ENCODE measurements at regions not wholly inside any gene's neighbourhood (a gene's known extent, or its start where the extent isn't known, plus 50 kb on each side); places are given as distances from the start of the nearest gene placed in this dataset.

- Histone ChIP-seq H3K9me3 (no peaks in the 10 kb centered on the region), H3K4me3 (ENCODE audit: low read depth, low read length) (no peak overlapping the region), H3K36me3 (no peaks in the 10 kb centered on the region), H3K4me1 (no peaks in the 10 kb centered on the region), H3K27me3 (no peaks in the 10 kb centered on the region)
- DNase-seq: no peak
- no peak for TF ChIP-seq CTCF (IDR thresholded peaks at IDR 0.05; ENCODE audit: low read depth, low read length)
Measured at GRCh38 chr15:77775373-77775772, 142.7 kb upstream of the LINGO1 start.

GRCh38 chr15:77774350-77774749, 141.6 kb upstream of the LINGO1 start:
- DNase-seq: no peak
- TF ChIP-seq CTCF (IDR thresholded peaks at IDR 0.05; ENCODE audit: low read depth, low read length): no peak

GRCh38 chr15:77773903-77774302, 141.2 kb upstream of the LINGO1 start:
- TF ChIP-seq CTCF (IDR thresholded peaks at IDR 0.05; ENCODE audit: low read depth, low read length): no peak
- no peaks in the 10 kb centered on the region for H3K9me3 ChIP-seq
- H3K27me3 ChIP-seq: no peaks in the 10 kb centered on the region
- no peaks in the 10 kb centered on the region for H3K4me1 ChIP-seq
- no peak overlapping the region for H3K4me3 ChIP-seq (ENCODE audit: low read depth, low read length)
- H3K36me3 ChIP-seq: no peaks in the 10 kb centered on the region
- no peak for DNase-seq

More at GRCh38 chr15:77774350-77774749, 141.6 kb upstream of the LINGO1 start:
- Histone ChIP-seq H3K4me1 (no peaks in the 10 kb centered on the region), H3K27me3 (no peaks in the 10 kb centered on the region), H3K9me3 (no peaks in the 10 kb centered on the region), H3K36me3 (no peaks in the 10 kb centered on the region), H3K4me3 (ENCODE audit: low read depth, low read length) (no peak overlapping the region)

GRCh38 chr15:77772641-77773402, 140.1 kb upstream of the LINGO1 start:
- TF ChIP-seq CTCF (IDR thresholded peaks at IDR 0.05; ENCODE audit: low read depth, low read length): no peak
- Histone ChIP-seq H3K4me1 (no peaks in the 10 kb centered on the region), H3K36me3 (no peaks in the 10 kb centered on the region), H3K4me3 (ENCODE audit: low read depth, low read length) (no peak overlapping the region), H3K9me3 (no peaks in the 10 kb centered on the region), H3K27me3 (no peaks in the 10 kb centered on the region)
- no peak for DNase-seq

GRCh38 chr15:77771616-77772015, 138.9 kb upstream of the LINGO1 start:
- no peak for TF ChIP-seq CTCF (IDR thresholded peaks at IDR 0.05; ENCODE audit: low read depth, low read length)
- DNase-seq: no peak
- no peak overlapping the region for H3K4me3 ChIP-seq (ENCODE audit: low read depth, low read length)
- no peaks in the 10 kb centered on the region for H3K9me3 ChIP-seq
- H3K27me3 ChIP-seq: no peaks in the 10 kb centered on the region
- no peaks in the 10 kb centered on the region for H3K36me3 ChIP-seq
- no peaks in the 10 kb centered on the region for H3K4me1 ChIP-seq

GRCh38 chr15:77769700-77770099, 137.0 kb upstream of the LINGO1 start:
- no peak for DNase-seq
- no peak for TF ChIP-seq CTCF (IDR thresholded peaks at IDR 0.05; ENCODE audit: low read depth, low read length)
- H3K36me3 ChIP-seq: no peaks in the 10 kb centered on the region
- no peaks in the 10 kb centered on the region for H3K27me3 ChIP-seq
- no peaks in the 10 kb centered on the region for H3K9me3 ChIP-seq
- no peaks in the 10 kb centered on the region for H3K4me1 ChIP-seq
- no peak overlapping the region for H3K4me3 ChIP-seq (ENCODE audit: low read depth, low read length)

All from BE2C (cell line).